SK-N-SH (cell line): ENCODE measurements at regions not wholly inside any gene's neighbourhood (a gene's known extent, or its start where the extent isn't known, plus 50 kb on each side); places are given as distances from the start of the nearest gene placed in this dataset.

ENCODE experiments used
- CTCF ChIA-PET: fragments of 300-600, 350-600 bp; formaldehyde crosslinking; extraction: SDS; loops from one replicate; lab custom pipeline; 2021; lab: Yijun Ruan, JAX
- POLR2A ChIA-PET: fragments of 350-600 bp; sonication (Branson Sonifier 250); formaldehyde crosslinking; extraction: SDS; loops from one replicate; lab custom pipeline; 2020; ENCODE audit warnings: antibody characterized with exemption, inconsistent platforms; lab: Yijun Ruan, JAX
- DNase-seq: peaks from one replicate; pipeline ENCODE4 v3.0.0; 2012
- H2AFZ ChIP-seq: fragments of 200-600 bp; sonication (generic); 2 replicates; pipeline ENCODE4 v1.8.1; 2016; ENCODE audit warnings: antibody characterized with exemption, mild to moderate bottlenecking, low read depth
- H3F3A ChIP-seq: fragments of 200-600 bp; sonication (generic); replicated peaks from 2 replicates; pipeline ENCODE3; 2016; ENCODE audit warnings: antibody characterized with exemption, mild to moderate bottlenecking; ENCODE audit not compliant: insufficient read depth
- H3K27ac ChIP-seq, 2 experiments: fragments of 200-500 bp in 1 of 2; fragments of 200-600 bp in 1 of 2; sonication (Bioruptor generic) in 1 of 2; sonication (generic), shearing (Covaris generic) in 1 of 2; 2 replicates each; pipeline versions ENCODE4 v1.5.1 to v1.6.1; 2014 to 2016; ENCODE audit warnings: low read depth in 2 of 2, inconsistent platforms in 1 of 2, low read length in 1 of 2, mild to moderate bottlenecking in 1 of 2, mixed read lengths in 1 of 2
- H3K27me3 ChIP-seq: fragments of 200-600 bp; sonication (generic), shearing (Covaris generic); 2 replicates; pipeline ENCODE4 v1.6.1; 2016; ENCODE audit warnings: mixed run types; ENCODE audit not compliant: insufficient read depth
- H3K36me3 ChIP-seq, 2 experiments: fragments of 200-500 bp in 1 of 2; fragments of 200-600 bp in 1 of 2; sonication (Bioruptor generic) in 1 of 2; sonication (generic) in 1 of 2; replicated peaks in 1 of 2; 2 replicates each; pipeline versions ENCODE3 to v1.5.1; 2014 to 2016; ENCODE audit warnings: low read length in 1 of 2, mild to moderate bottlenecking in 1 of 2; ENCODE audit not compliant: insufficient read depth in 2 of 2, control insufficient read depth in 1 of 2
- H3K4me1 ChIP-seq, 2 experiments: fragments of 200-500 bp in 1 of 2; fragments of 200-600 bp in 1 of 2; sonication (Bioruptor generic) in 1 of 2; sonication (generic), shearing (Covaris generic) in 1 of 2; 2 replicates each; pipeline versions ENCODE4 v1.5.1 to v1.6.1; 2014 to 2016; ENCODE audit warnings: low read depth in 1 of 2, low read length in 1 of 2, mixed run types in 1 of 2; ENCODE audit not compliant: insufficient read depth in 2 of 2, control insufficient read depth in 1 of 2
- H3K4me2 ChIP-seq: fragments of 200-600 bp; sonication (generic), shearing (Covaris generic); 2 replicates; pipeline ENCODE4 v1.6.1; 2017; ENCODE audit warnings: mixed run types
- H3K4me3 ChIP-seq, 2 experiments: fragments of 200-500 bp in 1 of 2; fragments of 200-600 bp in 1 of 2; sonication (Bioruptor generic) in 1 of 2; sonication (generic), shearing (Covaris generic) in 1 of 2; 2 replicates each; pipeline versions ENCODE4 v1.5.1 to v1.8.1; 2014 to 2016; ENCODE audit warnings: low read depth in 2 of 2, inconsistent platforms in 1 of 2, low read length in 1 of 2, mild to moderate bottlenecking in 1 of 2, mixed read lengths in 1 of 2, moderate library complexity in 1 of 2
- H3K79me2 ChIP-seq: fragments of 200-600 bp; sonication (generic); 2 replicates; pipeline ENCODE4 v1.8.1; 2017; ENCODE audit warnings: mild to moderate bottlenecking; ENCODE audit not compliant: insufficient read depth
- H3K9ac ChIP-seq: fragments of 200-600 bp; sonication (generic); 2 replicates; pipeline ENCODE4 v1.6.1; 2017; ENCODE audit warnings: mixed run types
- H3K9me2 ChIP-seq: fragments of 200-600 bp; sonication (generic); 2 replicates; pipeline ENCODE4 v1.6.1; 2017; ENCODE audit warnings: mixed run types
- H3K9me3 ChIP-seq: fragments of 200-600 bp; sonication (generic); 2 replicates; pipeline ENCODE4 v1.6.1; 2017; ENCODE audit warnings: mixed run types, mild to moderate bottlenecking, moderate library complexity
- H4K20me1 ChIP-seq: fragments of 200-600 bp; sonication (generic); 2 replicates; pipeline ENCODE4 v1.6.1; 2017; ENCODE audit warnings: mild to moderate bottlenecking, mixed run types; ENCODE audit not compliant: insufficient read depth
- EP300 ChIP-seq, 2 experiments: IDR thresholded peaks; 2 replicates each; pipeline versions ENCODE4 v1.4.0 to v1.6.1; 2012; ENCODE audit warnings: borderline replicate concordance in 1 of 2, low read depth in 1 of 2, low read length in 1 of 2
- FOSL2 ChIP-seq: IDR thresholded peaks from 2 replicates; pipeline ENCODE4 v1.4.0; 2012; ENCODE audit warnings: low read depth, mild to moderate bottlenecking, moderate library complexity, borderline replicate concordance
- GABPA ChIP-seq: IDR thresholded peaks from 2 replicates; pipeline ENCODE4 v1.4.0; 2012; ENCODE audit warnings: low read depth, mild to moderate bottlenecking
- GATA2 ChIP-seq: sonication (generic); formaldehyde crosslinking; IDR thresholded peaks from 2 replicates; pipeline ENCODE4 v1.5.0; 2020; ENCODE audit warnings: mild to moderate bottlenecking, missing genetic modification reagents
- MAX ChIP-seq: IDR thresholded peaks from 2 replicates; pipeline ENCODE4 v1.4.0; 2012; ENCODE audit warnings: low read depth
- NFIC ChIP-seq: IDR thresholded peaks from 2 replicates; pipeline ENCODE4 v1.4.0; 2012; ENCODE audit warnings: borderline replicate concordance
- NRF1 ChIP-seq: IDR thresholded peaks from 2 replicates; pipeline ENCODE4 v1.6.1; 2012; ENCODE audit warnings: low read depth, mild to moderate bottlenecking, low read length
- POLR2AphosphoS5 ChIP-seq: IDR thresholded peaks from 2 replicates; pipeline ENCODE4 v1.6.1; 2012; ENCODE audit warnings: low read depth, low read length
- RAD21 ChIP-seq: IDR thresholded peaks from 2 replicates; pipeline ENCODE4 v1.6.1; 2012; ENCODE audit warnings: mild to moderate bottlenecking, low read length
- RXRA ChIP-seq: IDR thresholded peaks from 2 replicates; pipeline ENCODE4 v1.4.0; 2012; ENCODE audit warnings: low read depth, mild to moderate bottlenecking, borderline replicate concordance
- SMC3 ChIP-seq: IDR thresholded peaks from 2 replicates; pipeline ENCODE4 v1.6.1; 2012; ENCODE audit warnings: low read depth, low read length, improper control_type of control experiment
- TEAD4 ChIP-seq: IDR thresholded peaks from 2 replicates; pipeline ENCODE4 v1.4.0; 2012; ENCODE audit warnings: mild to moderate bottlenecking, borderline replicate concordance; ENCODE audit not compliant: insufficient read depth
- USF1 ChIP-seq: IDR thresholded peaks from 2 replicates; pipeline ENCODE4 v1.4.0; 2012; ENCODE audit warnings: low read depth, borderline replicate concordance
- USF2 ChIP-seq: fragments of 150-350 bp; IDR thresholded peaks from 2 replicates; pipeline ENCODE4 v1.6.1; 2017; ENCODE audit warnings: antibody characterized with exemption, low read length, low read depth, borderline replicate concordance
- WGBS: methylation state at CpG from one replicate; pipeline ENCODE4 v1.1.6; 2017; ENCODE audit warnings: low lambda C conversion rate; 5-methylcytosine and 5-hydroxymethylcytosine counted together

- Histone ChIP-seq H3K4me2 (no peak overlapping the region), H3K9me3 (no peaks in the 10 kb centered on the region), H3K36me3 (no peaks in the 10 kb centered on the region), H4K20me1 (no peaks in the 10 kb centered on the region), H3K27me3 (no peaks in the 10 kb centered on the region), H3F3A (no peaks in the 10 kb centered on the region), H3K79me2 (no peaks in the 10 kb centered on the region)
- CTCF ChIA-PET: interaction anchor here (0.9 kb wide), 1 partner anchor 9 kb away, joined by 3 read pairs; no protein-coding TSS in a partner anchor
- no peak for TF ChIP-seq NRF1
- TF ChIP-seq, all 33 proteins: peak for 0
- H3K9me2 ChIP-seq: no peaks in the 10 kb centered on the region
- peaks cover 0 to 6% of the 10 kb centered on the region in 2 experiments; a peak in 1 of 4 replicates for H3K4me1 ChIP-seq
- POLR2A ChIA-PET: no interaction called here
- no peak overlapping the region for H2AFZ ChIP-seq
- H3K27ac ChIP-seq: no peak overlapping the region
- H3K9ac ChIP-seq: no peak overlapping the region
- no peak overlapping the region for H3K4me3 ChIP-seq
- DNase-seq: no peak
- 88% methylated on average over 1 of the region's 1 CpG for WGBS
These were observed 313.6 kb downstream of the PRELID2 start for GRCh38 chr5:145521523-145521922.

GRCh38 chr5:145521066-145521465, 314.1 kb downstream of the PRELID2 start:
- Histone ChIP-seq H3K4me2 (no peak overlapping the region), H3K4me3 (no peak overlapping the region), H2AFZ (no peak overlapping the region), H3K9me3 (no peaks in the 10 kb centered on the region), H3K36me3 (no peaks in the 10 kb centered on the region), H3K79me2 (no peaks in the 10 kb centered on the region), H3F3A (no peaks in the 10 kb centered on the region), H3K27me3 (no peaks in the 10 kb centered on the region), H4K20me1 (no peaks in the 10 kb centered on the region), H3K9ac (no peak overlapping the region), H3K27ac (no peak overlapping the region), H3K9me2 (no peaks in the 10 kb centered on the region), H3K4me1 (peaks cover 0 to 6% of the 10 kb centered on the region in 2 experiments; a peak in 1 of 4 replicates)
- no peak for TF ChIP-seq SMC3
- TF ChIP-seq RXRA: no peak
- TF ChIP-seq GATA2 (CRISPR knock-in tag): no peak
- TF ChIP-seq GABPA: no peak
- TF ChIP-seq USF1: no peak
- no peak for TF ChIP-seq FOSL2
- no peak for TF ChIP-seq EP300 (IDR thresholded peaks at IDR 0.05; ENCODE audit: borderline replicate concordance in 1 of 2, low read depth in 1 of 2, low read length in 1 of 2)
- TF ChIP-seq NFIC: no peak
- TF ChIP-seq RAD21: no peak
- TF ChIP-seq POLR2AphosphoS5: no peak
- no peak for TF ChIP-seq MAX
- TF ChIP-seq USF2: no peak
- TF ChIP-seq TEAD4: no peak
- no peak for DNase-seq
- WGBS: 82% methylated on average over 3 of the region's 3 CpGs
- ChIA-PET CTCF (no interaction called here), POLR2A (no interaction called here)
